Fibroblast of mammary gland (primary cell): ENCODE measurements at regions not wholly inside any gene's neighbourhood (a gene's known extent, or its start where the extent isn't known, plus 50 kb on each side); places are given as distances from the start of the nearest gene placed in this dataset.

Experiments
- DNase-seq: peaks from one replicate; pipeline ENCODE4 v3.0.0-alpha.2; 2010; ENCODE audit warnings: low read depth
- H3K4me3 ChIP-seq: 2 replicates; pipeline ENCODE4 v1.5.1; 2011; ENCODE audit warnings: low read depth, mild to moderate bottlenecking, low read length, moderate library complexity; ENCODE audit not compliant: control insufficient read depth
- TF ChIP-seq, protein P1 (sequence below): conservative IDR thresholded peaks from 2 replicates; pipeline ENCODE4 v1.5.1; 2011; ENCODE audit warnings: low read depth, low read length, inconsistent platforms; ENCODE audit not compliant: control insufficient read depth, insufficient read depth

GRCh38 chr10:33805831-33806230 is 471.4 kb upstream of the NRP1 start:
- TF ChIP-seq, protein P1, sequence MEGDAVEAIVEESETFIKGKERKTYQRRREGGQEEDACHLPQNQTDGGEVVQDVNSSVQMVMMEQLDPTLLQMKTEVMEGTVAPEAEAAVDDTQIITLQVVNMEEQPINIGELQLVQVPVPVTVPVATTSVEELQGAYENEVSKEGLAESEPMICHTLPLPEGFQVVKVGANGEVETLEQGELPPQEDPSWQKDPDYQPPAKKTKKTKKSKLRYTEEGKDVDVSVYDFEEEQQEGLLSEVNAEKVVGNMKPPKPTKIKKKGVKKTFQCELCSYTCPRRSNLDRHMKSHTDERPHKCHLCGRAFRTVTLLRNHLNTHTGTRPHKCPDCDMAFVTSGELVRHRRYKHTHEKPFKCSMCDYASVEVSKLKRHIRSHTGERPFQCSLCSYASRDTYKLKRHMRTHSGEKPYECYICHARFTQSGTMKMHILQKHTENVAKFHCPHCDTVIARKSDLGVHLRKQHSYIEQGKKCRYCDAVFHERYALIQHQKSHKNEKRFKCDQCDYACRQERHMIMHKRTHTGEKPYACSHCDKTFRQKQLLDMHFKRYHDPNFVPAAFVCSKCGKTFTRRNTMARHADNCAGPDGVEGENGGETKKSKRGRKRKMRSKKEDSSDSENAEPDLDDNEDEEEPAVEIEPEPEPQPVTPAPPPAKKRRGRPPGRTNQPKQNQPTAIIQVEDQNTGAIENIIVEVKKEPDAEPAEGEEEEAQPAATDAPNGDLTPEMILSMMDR, result no peak
- no peak for DNase-seq

GRCh38 chr10:33804584-33804983 is 470.1 kb upstream of the NRP1 start:
- H3K4me3 ChIP-seq, result no peak overlapping the region
- TF ChIP-seq, protein P1, result no peak
- DNase-seq, result no peak

More at GRCh38 chr10:33805831-33806230, 471.4 kb upstream of the NRP1 start:
- no peak overlapping the region for H3K4me3 ChIP-seq

DNA sequence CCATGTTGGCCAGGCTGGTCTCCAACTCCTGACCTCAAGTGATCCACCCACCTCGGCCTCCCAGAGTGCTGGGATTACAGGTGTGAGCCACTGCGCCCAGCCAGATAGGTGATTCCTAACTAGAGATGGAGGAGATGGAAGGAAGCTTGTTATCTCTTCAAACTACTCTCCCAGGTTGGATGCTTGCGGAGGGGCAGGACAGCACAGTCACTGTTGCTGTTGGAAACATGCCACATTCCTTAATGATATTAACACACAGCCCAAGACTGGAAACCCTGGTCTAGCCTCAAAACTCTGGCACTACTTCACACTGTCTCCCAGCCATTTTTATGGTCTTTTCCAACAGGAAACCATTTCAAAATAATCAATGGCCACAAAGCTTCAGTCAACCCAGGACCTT is 468.8 kb upstream of the NRP1 start:
- TF ChIP-seq, protein P1, result no peak
- H3K4me3 ChIP-seq, result no peak overlapping the region
- DNase-seq, result peak; percentile 44

- TF ChIP-seq, protein P1, result no peak
- DNase-seq, result no peak
- H3K4me3 ChIP-seq, result no peak overlapping the region
Observed at GRCh38 chr10:33802566-33802965, 468.1 kb upstream of the NRP1 start.

DNA sequence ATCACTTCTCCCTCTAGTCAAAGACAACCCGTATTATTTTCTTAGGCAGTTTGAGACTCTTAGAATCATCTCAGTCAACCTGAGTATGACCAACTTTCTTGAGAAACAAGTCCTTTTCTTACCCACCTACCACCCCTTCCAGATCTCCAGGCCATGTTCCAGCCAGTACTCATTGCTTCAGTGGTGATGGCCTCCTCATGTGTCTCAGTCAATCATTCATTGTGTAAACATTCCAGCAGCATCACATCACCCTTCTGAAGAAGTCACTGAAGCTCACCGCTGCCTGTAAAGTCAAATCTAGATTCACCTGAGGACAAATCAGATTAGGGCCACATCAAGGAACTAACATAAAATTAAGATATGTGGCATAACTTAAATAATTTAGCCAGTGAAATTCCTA is 467.2 kb upstream of the NRP1 start:
- peak; percentile 38 for DNase-seq
- TF ChIP-seq, protein P1, result no peak
- H3K4me3 ChIP-seq, result no peak overlapping the region

DNA sequence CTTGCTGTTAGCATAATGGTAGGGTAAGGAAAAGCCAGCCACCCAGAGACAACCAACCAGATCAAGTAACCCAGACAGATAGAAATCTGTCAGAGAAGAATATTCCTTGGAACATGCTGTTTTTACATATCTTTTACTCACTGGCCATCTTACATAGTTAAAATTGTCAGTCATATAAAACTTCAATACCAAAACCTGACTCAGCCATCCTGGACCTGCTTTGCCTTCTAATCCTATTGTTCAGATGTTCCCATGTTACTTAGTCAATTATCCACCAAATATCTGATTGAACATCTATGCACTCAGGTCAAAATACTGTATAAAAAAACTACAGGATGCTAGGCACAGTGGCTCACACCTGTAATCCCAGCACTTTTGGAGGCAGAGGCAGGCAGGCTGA is 466.5 kb upstream of the NRP1 start:
- no peak overlapping the region for H3K4me3 ChIP-seq
- TF ChIP-seq, protein P1, result no peak
- no peak for DNase-seq

DNA sequence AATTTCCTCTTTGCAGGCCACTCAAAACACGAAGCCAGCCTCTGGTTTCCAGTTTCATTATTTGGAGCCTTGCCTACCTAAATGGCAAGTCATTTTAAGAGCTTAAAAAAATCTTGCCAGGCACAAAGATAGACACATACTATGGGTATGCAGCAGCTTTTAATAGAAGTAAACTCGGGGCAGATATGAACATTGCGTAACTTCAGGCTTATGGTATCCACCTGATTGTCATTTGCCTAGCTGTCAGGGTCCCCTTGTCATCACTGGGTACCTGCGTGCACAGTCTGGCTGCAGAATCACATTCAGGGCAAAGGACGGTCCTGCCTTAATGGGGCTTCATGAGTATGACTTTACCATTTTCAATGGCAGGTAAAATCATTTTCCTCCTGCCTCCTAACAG is 466.1 kb upstream of the NRP1 start:
- no peak overlapping the region for H3K4me3 ChIP-seq
- DNase-seq, result no peak
- TF ChIP-seq, protein P1, result no peak
